DOHH2 (cell line): ENCODE measurements at regions not wholly inside any gene's neighbourhood (a gene's known extent, or its start where the extent isn't known, plus 50 kb on each side); places are given as distances from the start of the nearest gene placed in this dataset.

Experiments used
- H3F3A ChIP-seq: fragments of 200-600 bp; sonication (generic), shearing (Covaris generic); 2 replicates; pipeline ENCODE4 v1.6.0; 2016; ENCODE audit warnings: antibody characterized with exemption, mild to moderate bottlenecking; ENCODE audit not compliant: control insufficient read depth, insufficient read depth
- H3K27ac ChIP-seq: fragments of 200-600 bp; sonication (generic); 2 replicates; pipeline ENCODE4 v1.5.1; 2014; ENCODE audit warnings: low read depth, mild to moderate bottlenecking, low read length, moderate library complexity
- H3K27me3 ChIP-seq: fragments of 200-600 bp; sonication (generic); 2 replicates; pipeline ENCODE4 v1.6.1; 2014; ENCODE audit warnings: mild to moderate bottlenecking, low read length, mixed read lengths; ENCODE audit not compliant: control insufficient read depth
- H3K36me3 ChIP-seq: fragments of 200-600 bp; sonication (generic); 2 replicates; pipeline ENCODE4 v1.6.1; 2014; ENCODE audit warnings: mild to moderate bottlenecking, low read length, moderate library complexity, mixed read lengths; ENCODE audit not compliant: control insufficient read depth
- H3K4me1 ChIP-seq: fragments of 200-600 bp; sonication (generic); 2 replicates; pipeline ENCODE4 v1.6.1; 2014; ENCODE audit warnings: mild to moderate bottlenecking, low read length, mixed read lengths; ENCODE audit not compliant: control insufficient read depth
- H3K4me2 ChIP-seq: fragments of 200-600 bp; sonication (generic); 2 replicates; pipeline ENCODE4 v1.6.0; 2014; ENCODE audit warnings: mild to moderate bottlenecking, low read length, moderate library complexity
- H3K4me3 ChIP-seq: fragments of 200-600 bp; sonication (generic); 2 replicates; pipeline ENCODE4 v1.5.1; 2014; ENCODE audit warnings: mild to moderate bottlenecking, low read length, mixed read lengths
- H3K79me2 ChIP-seq: fragments of 200-600 bp; sonication (generic); 2 replicates; pipeline ENCODE4 v1.6.1; 2014; ENCODE audit warnings: mild to moderate bottlenecking, low read length, mixed read lengths; ENCODE audit not compliant: control insufficient read depth
- H3K9me2 ChIP-seq: fragments of 200-600 bp; sonication (generic); replicated peaks from 2 replicates; pipeline ENCODE4 v1.6.1; 2014; ENCODE audit warnings: mild to moderate bottlenecking, low read length, mixed read lengths; ENCODE audit not compliant: control insufficient read depth
- H3K9me3 ChIP-seq: fragments of 200-600 bp; sonication (generic); 2 replicates; pipeline ENCODE4 v1.6.1; 2014; ENCODE audit warnings: antibody characterized with exemption, low read length, mixed read lengths; ENCODE audit not compliant: control insufficient read depth, insufficient read depth
- H4K20me1 ChIP-seq: fragments of 200-600 bp; sonication (generic); 2 replicates; pipeline ENCODE4 v1.6.0; 2014; ENCODE audit warnings: low read depth, mild to moderate bottlenecking, antibody characterized with exemption, low read length, moderate library complexity; ENCODE audit not compliant: control insufficient read depth, insufficient read depth
- EZH2phosphoT487 ChIP-seq: fragments of 200-600 bp; sonication (generic); IDR thresholded peaks from 2 replicates; pipeline ENCODE4 v1.6.1; 2017; ENCODE audit warnings: borderline replicate concordance, mild to moderate bottlenecking, antibody characterized with exemption, low read length, moderate library complexity, mixed read lengths
- TF ChIP-seq, protein P1 (sequence below): fragments of 200-600 bp; sonication (generic); IDR thresholded peaks from one replicate; pipeline ENCODE4 v1.5.1; 2014; ENCODE audit warnings: antibody characterized with exemption, mild to moderate bottlenecking, low read depth, low read length; ENCODE audit not compliant: poor library complexity, severe bottlenecking

DNA sequence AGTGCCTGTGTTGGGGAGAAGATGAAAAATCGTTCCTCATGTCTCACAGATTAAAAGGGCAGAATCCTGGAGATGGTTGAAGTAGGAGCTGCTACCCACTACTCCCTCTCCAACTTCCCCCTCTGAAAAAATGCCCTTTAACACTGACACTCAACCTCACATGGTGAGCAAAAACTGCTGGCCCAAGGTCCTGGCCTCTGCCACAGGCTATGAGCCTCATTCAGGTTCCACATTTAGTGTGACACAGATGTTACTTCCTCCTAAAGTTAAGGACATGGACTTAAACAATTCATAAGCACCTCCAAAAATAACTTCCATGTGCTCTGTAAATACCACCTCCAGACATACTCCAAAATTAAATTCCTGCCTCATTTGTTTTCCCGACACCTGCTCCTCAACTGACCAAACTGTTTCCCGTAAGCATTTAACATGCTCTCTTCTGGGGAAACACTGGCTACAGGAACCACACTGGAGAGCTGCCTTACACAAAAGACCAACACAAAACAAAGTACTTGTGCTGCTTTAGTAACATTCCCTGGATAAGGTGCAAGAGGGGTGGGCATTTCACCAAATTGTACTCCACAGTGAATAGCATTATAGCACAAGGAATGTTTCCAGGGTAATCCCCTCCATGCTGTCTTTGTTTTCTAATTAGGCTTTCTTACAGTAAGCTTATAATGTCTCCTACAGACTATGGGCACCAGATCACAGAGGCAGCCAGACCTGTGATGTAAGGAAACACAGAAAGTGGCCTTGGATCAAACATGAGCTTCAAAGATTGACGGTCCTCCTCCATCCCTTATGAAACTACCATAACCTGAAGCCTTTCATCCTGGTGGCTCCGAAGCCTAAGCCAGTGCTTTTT lies 57.0 kb downstream of the PHLDA1 start:
- no peaks in the 10 kb centered on the region for H3K27me3 ChIP-seq
- H3K9me3 ChIP-seq, result no peaks in the 10 kb centered on the region
- no peak overlapping the region for H3K4me2 ChIP-seq
- H4K20me1 ChIP-seq, result no peaks in the 10 kb centered on the region
- no peak for TF ChIP-seq EZH2phosphoT487
- TF ChIP-seq, protein P1, sequence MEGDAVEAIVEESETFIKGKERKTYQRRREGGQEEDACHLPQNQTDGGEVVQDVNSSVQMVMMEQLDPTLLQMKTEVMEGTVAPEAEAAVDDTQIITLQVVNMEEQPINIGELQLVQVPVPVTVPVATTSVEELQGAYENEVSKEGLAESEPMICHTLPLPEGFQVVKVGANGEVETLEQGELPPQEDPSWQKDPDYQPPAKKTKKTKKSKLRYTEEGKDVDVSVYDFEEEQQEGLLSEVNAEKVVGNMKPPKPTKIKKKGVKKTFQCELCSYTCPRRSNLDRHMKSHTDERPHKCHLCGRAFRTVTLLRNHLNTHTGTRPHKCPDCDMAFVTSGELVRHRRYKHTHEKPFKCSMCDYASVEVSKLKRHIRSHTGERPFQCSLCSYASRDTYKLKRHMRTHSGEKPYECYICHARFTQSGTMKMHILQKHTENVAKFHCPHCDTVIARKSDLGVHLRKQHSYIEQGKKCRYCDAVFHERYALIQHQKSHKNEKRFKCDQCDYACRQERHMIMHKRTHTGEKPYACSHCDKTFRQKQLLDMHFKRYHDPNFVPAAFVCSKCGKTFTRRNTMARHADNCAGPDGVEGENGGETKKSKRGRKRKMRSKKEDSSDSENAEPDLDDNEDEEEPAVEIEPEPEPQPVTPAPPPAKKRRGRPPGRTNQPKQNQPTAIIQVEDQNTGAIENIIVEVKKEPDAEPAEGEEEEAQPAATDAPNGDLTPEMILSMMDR, result no peak
- H3K4me3 ChIP-seq, result no peak overlapping the region
- no peaks in the 10 kb centered on the region for H3K9me2 ChIP-seq
- no peaks in the 10 kb centered on the region for H3F3A ChIP-seq
- no peak overlapping the region for H3K27ac ChIP-seq
- H3K4me1 ChIP-seq, result no peaks in the 10 kb centered on the region
- no peaks in the 10 kb centered on the region for H3K79me2 ChIP-seq
- H3K36me3 ChIP-seq, result no peaks in the 10 kb centered on the region

DNA sequence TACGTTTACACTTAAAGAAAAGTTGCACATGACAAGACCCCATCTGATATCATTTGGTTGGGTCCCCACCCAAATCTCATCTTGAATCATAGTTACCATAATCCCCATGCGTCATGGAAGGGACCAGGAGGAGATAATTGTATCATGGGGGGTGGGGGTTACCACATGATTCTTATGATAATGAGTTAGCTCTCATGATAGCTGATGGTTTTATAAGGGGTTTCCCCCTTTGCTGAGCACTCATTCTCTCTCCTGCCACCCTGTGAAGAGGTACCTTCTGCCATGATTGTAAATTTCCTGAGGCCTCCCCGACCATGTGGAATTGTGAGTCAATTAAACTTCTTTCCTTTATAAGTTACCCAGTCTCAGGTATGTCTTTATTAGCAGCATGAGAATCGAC lies 60.3 kb downstream of the PHLDA1 start:
- Histone ChIP-seq H3K4me1 (no peaks in the 10 kb centered on the region), H3K9me3 (no peaks in the 10 kb centered on the region), H3K79me2 (no peaks in the 10 kb centered on the region), H4K20me1 (no peaks in the 10 kb centered on the region), H3K9me2 (no peaks in the 10 kb centered on the region), H3K36me3 (no peaks in the 10 kb centered on the region), H3F3A (no peaks in the 10 kb centered on the region), H3K27me3 (peaks cover 2% of the 10 kb centered on the region; the same call in 1 of the 2 replicates), H3K27ac (no peak overlapping the region), H3K4me3 (no peak overlapping the region), H3K4me2 (no peak overlapping the region)
- TF ChIP-seq, protein P1, result no peak
- no peak for TF ChIP-seq EZH2phosphoT487

GRCh38 chr12:75970310-75970709 lies 61.3 kb downstream of the PHLDA1 start:
- Histone ChIP-seq H3K9me3 (no peaks in the 10 kb centered on the region), H3F3A (no peaks in the 10 kb centered on the region), H3K79me2 (no peaks in the 10 kb centered on the region), H3K4me2 (no peak overlapping the region), H3K9me2 (no peaks in the 10 kb centered on the region), H3K27me3 (peaks cover 2% of the 10 kb centered on the region; the same call in 1 of the 2 replicates), H3K4me1 (no peaks in the 10 kb centered on the region), H3K27ac (no peak overlapping the region), H3K4me3 (no peak overlapping the region), H4K20me1 (no peaks in the 10 kb centered on the region), H3K36me3 (no peaks in the 10 kb centered on the region)
- TF ChIP-seq, protein P1, result no peak
- TF ChIP-seq EZH2phosphoT487, result no peak
